OCI-LY3 (cell line): ENCODE measurements at regions not wholly inside any gene's neighbourhood (a gene's known extent, or its start where the extent isn't known, plus 50 kb on each side); places are given as distances from the start of the nearest gene placed in this dataset.
A peak's percentile ranks its signal among the peaks of the same experiment; 100 is the strongest.

Experiments used
- H2AFZ ChIP-seq: fragments of 200-600, 300-600 bp; shearing (Covaris generic); 2 replicates; pipeline ENCODE4 v1.6.0; 2014; ENCODE audit warnings: antibody characterized with exemption, low read depth, low read length
- H3K27ac ChIP-seq: fragments of 200-600, 300-600 bp; sonication (generic); 2 replicates; pipeline ENCODE4 v1.5.1; 2014; ENCODE audit warnings: mild to moderate bottlenecking, low read length, moderate library complexity, mixed read lengths
- H3K27me3 ChIP-seq: fragments of 200-600, 300-600 bp; sonication (generic); 2 replicates; pipeline ENCODE4 v1.6.1; 2014; ENCODE audit warnings: low read depth, low read length, mixed read lengths
- H3K36me3 ChIP-seq: fragments of 200-600, 300-600 bp; sonication (generic); replicated peaks from 2 replicates; pipeline ENCODE3; 2014; ENCODE audit warnings: low read depth, low read length, mixed read lengths
- H3K4me1 ChIP-seq: fragments of 300-600, 200-600 bp; sonication (generic); 2 replicates; pipeline ENCODE4 v1.6.1; 2014; ENCODE audit warnings: low read length, mixed read lengths
- H3K4me2 ChIP-seq: fragments of 200-600, 300-600 bp; sonication (generic); 2 replicates; pipeline ENCODE4 v1.6.1; 2014; ENCODE audit warnings: low read length, mixed read lengths
- H3K4me3 ChIP-seq: fragments of 300-600, 200-600 bp; sonication (generic); 2 replicates; pipeline ENCODE4 v1.5.1; 2014; ENCODE audit warnings: antibody characterized with exemption, mild to moderate bottlenecking, low read length, moderate library complexity
- H3K79me2 ChIP-seq: fragments of 300-600, 200-600 bp; shearing (Covaris generic); 2 replicates; pipeline ENCODE4 v1.6.1; 2014; ENCODE audit warnings: mild to moderate bottlenecking, low read length, mixed read lengths
- H3K9ac ChIP-seq: fragments of 300-600, 200-600 bp; shearing (Covaris generic); 2 replicates; pipeline ENCODE4 v1.6.0; 2014; ENCODE audit warnings: mild to moderate bottlenecking, low read length, moderate library complexity
- H3K9me3 ChIP-seq: fragments of 200-600, 300-600 bp; shearing (Covaris generic); 2 replicates; pipeline ENCODE4 v1.6.1; 2014; ENCODE audit warnings: low read length, mixed read lengths; ENCODE audit not compliant: insufficient read depth
- H4K20me1 ChIP-seq: fragments of 200-600, 300-600 bp; sonication (generic); 2 replicates; pipeline ENCODE4 v1.6.1; 2016; ENCODE audit warnings: low read length, mixed read lengths; ENCODE audit not compliant: insufficient read depth
- CTCF ChIP-seq: fragments of 200-600, 300-600 bp; sonication (generic); IDR thresholded peaks from 2 replicates; pipeline ENCODE4 v1.5.1; 2014; ENCODE audit warnings: antibody characterized with exemption, low read length, low read depth
- EZH2phosphoT487 ChIP-seq: fragments of 200-600 bp; shearing (Covaris generic); IDR thresholded peaks from 2 replicates; pipeline ENCODE4 v1.6.1; 2018; ENCODE audit warnings: antibody characterized with exemption, mixed run types, low read depth

DNA sequence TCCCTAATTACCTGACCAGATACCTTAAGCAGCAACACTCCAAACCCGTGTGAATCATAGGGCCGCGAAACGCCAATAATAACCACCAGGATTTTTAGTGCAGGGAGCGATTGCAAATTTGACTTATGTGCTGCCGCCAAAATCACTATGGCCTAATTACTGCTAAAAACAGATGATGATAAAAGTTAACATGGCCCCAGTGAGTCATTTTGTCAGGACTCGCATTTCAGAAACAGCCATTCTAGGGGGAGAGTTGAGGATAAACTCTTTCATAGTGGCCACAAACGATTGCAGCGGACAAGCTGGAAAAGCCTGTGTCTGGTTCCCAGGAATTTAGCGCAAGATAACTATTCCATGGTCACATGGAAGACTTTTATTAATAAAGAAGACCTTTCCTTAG lies 103.4 kb downstream of the HLX start:
- TF ChIP-seq CTCF (no peak), EZH2phosphoT487 (no peak)
- H3K9ac ChIP-seq = no peak overlapping the region
- no peaks in the 10 kb centered on the region for H3K79me2 ChIP-seq
- H3K4me2 ChIP-seq = no peak overlapping the region
- no peaks in the 10 kb centered on the region for H4K20me1 ChIP-seq
- no peak overlapping the region for H3K27ac ChIP-seq
- no peaks in the 10 kb centered on the region for H3K4me1 ChIP-seq
- no peaks in the 10 kb centered on the region for H3K36me3 ChIP-seq
- H3K27me3 ChIP-seq = peaks cover 3% of the 10 kb centered on the region; the same call in 1 of the 2 replicates
- H3K9me3 ChIP-seq = no peaks in the 10 kb centered on the region
- no peak overlapping the region for H2AFZ ChIP-seq
- H3K4me3 ChIP-seq = no peak overlapping the region

DNA sequence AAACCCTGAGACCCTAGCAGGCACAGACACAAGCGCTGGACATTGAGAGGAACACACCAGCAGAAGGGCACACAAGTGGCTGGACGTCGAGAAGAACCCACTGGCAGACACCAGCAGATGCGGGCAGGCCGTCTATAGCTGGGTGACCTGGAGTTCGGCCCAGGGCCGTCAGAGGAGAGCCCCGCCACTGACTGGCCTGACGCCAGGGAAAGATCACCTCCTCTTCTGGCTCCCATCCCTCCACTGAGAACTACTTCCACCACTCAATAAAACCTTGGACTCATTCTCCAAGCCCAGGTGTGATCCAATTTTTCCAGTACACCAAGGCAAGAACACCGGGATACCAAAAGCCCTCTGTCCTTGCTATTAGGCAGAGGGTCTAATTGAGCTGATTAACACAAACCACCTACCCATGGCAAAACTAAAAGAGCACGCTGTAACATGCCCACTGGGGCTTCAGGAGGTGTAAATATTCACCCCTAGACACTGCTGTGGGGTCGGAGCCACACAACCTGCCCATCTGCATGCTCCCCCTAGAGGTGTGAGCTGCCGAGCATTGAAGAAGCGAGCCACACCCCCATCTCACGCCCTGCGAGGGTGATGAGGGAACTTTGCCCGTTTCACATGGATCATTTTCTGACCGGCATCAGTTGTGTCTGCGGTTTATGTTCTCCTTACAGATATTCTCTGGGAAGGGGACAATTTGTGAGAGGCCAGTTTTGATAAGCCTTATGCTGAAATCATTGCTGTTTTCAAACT lies 104.8 kb downstream of the HLX start:
- Histone ChIP-seq H3K4me1 (no peaks in the 10 kb centered on the region), H3K36me3 (no peaks in the 10 kb centered on the region), H3K9me3 (0 out of 2 replicates have a peak, but pooled peaks cover 3% of the 10 kb centered on the region), H3K27ac (no peak overlapping the region), H3K9ac (no peak overlapping the region), H4K20me1 (no peaks in the 10 kb centered on the region), H3K79me2 (no peaks in the 10 kb centered on the region), H3K4me3 (no peak overlapping the region), H3K4me2 (no peak overlapping the region), H2AFZ (no peak overlapping the region), H3K27me3 (peaks cover 3% of the 10 kb centered on the region; the same call in 1 of the 2 replicates)
- TF ChIP-seq EZH2phosphoT487 = no peak
- peak; percentile 29; the same call in 1 of the 2 replicates for TF ChIP-seq CTCF

DNA sequence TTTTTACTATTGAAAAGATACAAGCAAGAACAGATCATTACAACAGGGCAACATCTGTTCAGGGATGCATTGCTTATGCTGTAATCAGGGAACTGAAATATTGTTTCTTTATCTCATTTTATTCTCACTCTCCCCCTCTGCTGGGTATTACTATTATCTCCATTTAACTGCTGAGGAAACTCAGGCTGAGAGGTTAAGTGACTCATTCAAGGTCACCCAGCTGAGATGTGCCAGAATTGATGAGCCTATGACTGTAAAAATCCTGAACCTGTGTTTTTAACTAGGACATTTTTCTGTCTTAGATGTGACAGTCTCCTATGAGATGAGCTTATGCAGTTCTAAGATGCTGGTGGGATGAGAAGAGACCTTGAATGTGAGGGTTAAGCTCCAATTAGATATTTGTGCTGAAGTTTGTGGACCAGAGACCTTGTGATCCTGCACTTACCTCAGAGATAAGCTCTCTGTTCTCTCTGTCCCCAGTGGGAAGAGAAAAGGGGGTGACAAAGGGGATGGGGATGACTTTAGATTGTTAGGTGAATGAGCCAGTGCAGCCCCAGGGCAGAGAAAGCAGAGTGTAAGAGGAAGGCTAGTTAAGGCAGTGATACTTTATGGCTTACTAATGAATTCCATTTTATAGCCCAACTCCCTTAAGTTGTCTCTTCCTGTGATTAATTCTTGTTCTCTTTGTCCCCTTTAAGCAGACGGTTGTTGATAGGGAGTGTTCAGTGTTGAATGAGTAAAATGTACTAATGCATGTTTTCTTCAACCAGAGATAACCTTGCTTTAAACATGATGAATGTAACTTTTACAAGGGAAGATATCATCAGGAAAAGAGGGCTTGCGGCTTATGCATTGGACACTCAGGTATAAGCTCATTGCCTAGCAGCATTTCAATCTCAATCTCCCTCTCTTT lies 111.4 kb downstream of the HLX start:
- H3K9ac ChIP-seq = no peak overlapping the region
- TF ChIP-seq EZH2phosphoT487 (no peak), CTCF (no peak)
- H2AFZ ChIP-seq = no peak overlapping the region
- no peaks in the 10 kb centered on the region for H3K79me2 ChIP-seq
- H3K27ac ChIP-seq = no peak overlapping the region
- 0 out of 2 replicates have a peak, but pooled peaks cover 3% of the 10 kb centered on the region for H3K9me3 ChIP-seq
- no peaks in the 10 kb centered on the region for H3K4me1 ChIP-seq
- H3K27me3 ChIP-seq = peaks cover 31% of the 10 kb centered on the region
- no peak overlapping the region for H3K4me3 ChIP-seq
- H3K36me3 ChIP-seq = no peaks in the 10 kb centered on the region
- no peaks in the 10 kb centered on the region for H4K20me1 ChIP-seq
- no peak overlapping the region for H3K4me2 ChIP-seq

GRCh38 chr1:220991506-220991905 lies 112.3 kb downstream of the HLX start:
- no peaks in the 10 kb centered on the region for H3K4me1 ChIP-seq
- H3K27me3 ChIP-seq = peaks cover 31% of the 10 kb centered on the region
- H3K79me2 ChIP-seq = no peaks in the 10 kb centered on the region
- H2AFZ ChIP-seq = no peak overlapping the region
- no peak overlapping the region for H3K9ac ChIP-seq
- no peak for TF ChIP-seq CTCF
- no peak overlapping the region for H3K4me3 ChIP-seq
- H4K20me1 ChIP-seq = no peaks in the 10 kb centered on the region
- 0 out of 2 replicates have a peak, but pooled peaks cover 3% of the 10 kb centered on the region for H3K9me3 ChIP-seq
- no peak overlapping the region for H3K27ac ChIP-seq
- no peak overlapping the region for H3K4me2 ChIP-seq
- no peaks in the 10 kb centered on the region for H3K36me3 ChIP-seq
